ENCODE measurements at regions not wholly inside any gene's neighbourhood (a gene's known extent, or its start where the extent isn't known, plus 50 kb on each side); places are given as distances from the start of the nearest gene placed in this dataset.

GRCh38 chr1:218904416-218904815 lies 269.3 kb upstream of the LYPLAL1 start (continued):
- TF ChIP-seq, protein P1, sequence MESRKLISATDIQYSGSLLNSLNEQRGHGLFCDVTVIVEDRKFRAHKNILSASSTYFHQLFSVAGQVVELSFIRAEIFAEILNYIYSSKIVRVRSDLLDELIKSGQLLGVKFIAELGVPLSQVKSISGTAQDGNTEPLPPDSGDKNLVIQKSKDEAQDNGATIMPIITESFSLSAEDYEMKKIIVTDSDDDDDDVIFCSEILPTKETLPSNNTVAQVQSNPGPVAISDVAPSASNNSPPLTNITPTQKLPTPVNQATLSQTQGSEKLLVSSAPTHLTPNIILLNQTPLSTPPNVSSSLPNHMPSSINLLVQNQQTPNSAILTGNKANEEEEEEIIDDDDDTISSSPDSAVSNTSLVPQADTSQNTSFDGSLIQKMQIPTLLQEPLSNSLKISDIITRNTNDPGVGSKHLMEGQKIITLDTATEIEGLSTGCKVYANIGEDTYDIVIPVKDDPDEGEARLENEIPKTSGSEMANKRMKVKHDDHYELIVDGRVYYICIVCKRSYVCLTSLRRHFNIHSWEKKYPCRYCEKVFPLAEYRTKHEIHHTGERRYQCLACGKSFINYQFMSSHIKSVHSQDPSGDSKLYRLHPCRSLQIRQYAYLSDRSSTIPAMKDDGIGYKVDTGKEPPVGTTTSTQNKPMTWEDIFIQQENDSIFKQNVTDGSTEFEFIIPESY (IDR thresholded peaks at IDR 0.05), result no peak
- no peak for TF ChIP-seq LARP7 (IDR thresholded peaks at IDR 0.05)

GRCh38 chr1:218916720-218917119 lies 257.0 kb upstream of the LYPLAL1 start:
- no peak overlapping the region for H3K27ac ChIP-seq (ENCODE audit: control insufficient read depth, insufficient read depth)
- H3K9me3 ChIP-seq (replicated peaks; ENCODE audit: control insufficient read depth, insufficient read depth, low read length), result no peaks in the 10 kb centered on the region
- no peak overlapping the region for H2AFZ ChIP-seq (ENCODE audit: control insufficient read depth, low read depth, low read length)
- H3K4me2 ChIP-seq (ENCODE audit: control insufficient read depth, insufficient read depth), result no peak overlapping the region
- no peak overlapping the region for H3K9ac ChIP-seq (ENCODE audit: control insufficient read depth, insufficient read depth, low read length)
- H3K27me3 ChIP-seq (replicated peaks in 1 of 2; ENCODE audit: control insufficient read depth in 2 of 2, insufficient read depth in 2 of 2, low read length in 1 of 2), result no peaks in the 10 kb centered on the region; a peak in 1 of 4 replicates
- H3K4me3 ChIP-seq, result no peak overlapping the region
- H3K79me2 ChIP-seq (ENCODE audit: control insufficient read depth, insufficient read depth, low read length), result no peaks in the 10 kb centered on the region
- RAD21 ChIA-PET (ENCODE audit: unreplicated experiment), result no interaction called here
- POLR2A ChIA-PET, result no interaction called here
- no peaks in the 10 kb centered on the region for H3K4me1 ChIP-seq (ENCODE audit: control insufficient read depth, insufficient read depth, low read length)
- no peaks in the 10 kb centered on the region for H3K36me3 ChIP-seq (ENCODE audit: control insufficient read depth in 2 of 2, insufficient read depth in 2 of 2, low read length in 1 of 2)
- no peak for DNase-seq (ENCODE audit: low read depth, low spot score)
- in situ Hi-C loops (cut with MboI), result no loop called here
- BruUV-seq (replicated peaks), result no TSS peak
- no peak for ATAC-seq
- CTCF ChIA-PET, result interaction anchor here (1.5 kb wide), 1 partner anchor 11 kb away, joined by 3 read pairs; no protein-coding TSS in a partner anchor
- 21% methylated on average over 2 of the region's 2 CpGs for WGBS (ENCODE audit: insufficient coverage, insufficient replicate concordance, low lambda C conversion rate, missing lambda C conversion rate)
- intact Hi-C loops (cut with micrococcal nuclease; ENCODE audit: unreplicated experiment), result no loop called here
- SMC1A ChIA-PET (ENCODE audit: uncharacterized antibody, unreplicated experiment), result interaction anchor here (0.6 to 1.4 kb wide), 3 partner anchors 10 to 1059 kb away, joined by 3 to 4 read pairs (median 3); no protein-coding TSS in a partner anchor
- FAIRE-seq, result no peak
- no peaks in the 10 kb centered on the region for H4K20me1 ChIP-seq (ENCODE audit: control insufficient read depth, insufficient read depth)
- TF ChIP-seq IKZF2 (IDR thresholded peaks at IDR 0.05) (no peak), TAF1 (IDR thresholded peaks at IDR 0.05; ENCODE audit: borderline replicate concordance, low read depth, low read length) (no peak), BCLAF1 (IDR thresholded peaks at IDR 0.05) (no peak), BCL3 (IDR thresholded peaks at IDR 0.05; ENCODE audit: borderline replicate concordance, insufficient read depth, low read depth, low read length, poor library complexity, severe bottlenecking) (no peak), CEBPZ (IDR thresholded peaks at IDR 0.05; ENCODE audit: low read depth, low read length) (no peak), KAT2A (conservative IDR thresholded peaks at IDR 0.05; ENCODE audit: control insufficient read depth, low read depth, low read length) (no peak), GATAD2B (conservative IDR thresholded peaks at IDR 0.05; ENCODE audit: low read depth) (no peak), POLR2A (IDR thresholded peaks at IDR 0.05; ENCODE audit: low read depth, low read length) (no peak), SUPT20H (IDR thresholded peaks at IDR 0.05; ENCODE audit: borderline replicate concordance, control insufficient read depth, low read depth, low read length) (no peak), NR2C1 (IDR thresholded peaks at IDR 0.05) (no peak)
- TF ChIP-seq, protein P2, sequence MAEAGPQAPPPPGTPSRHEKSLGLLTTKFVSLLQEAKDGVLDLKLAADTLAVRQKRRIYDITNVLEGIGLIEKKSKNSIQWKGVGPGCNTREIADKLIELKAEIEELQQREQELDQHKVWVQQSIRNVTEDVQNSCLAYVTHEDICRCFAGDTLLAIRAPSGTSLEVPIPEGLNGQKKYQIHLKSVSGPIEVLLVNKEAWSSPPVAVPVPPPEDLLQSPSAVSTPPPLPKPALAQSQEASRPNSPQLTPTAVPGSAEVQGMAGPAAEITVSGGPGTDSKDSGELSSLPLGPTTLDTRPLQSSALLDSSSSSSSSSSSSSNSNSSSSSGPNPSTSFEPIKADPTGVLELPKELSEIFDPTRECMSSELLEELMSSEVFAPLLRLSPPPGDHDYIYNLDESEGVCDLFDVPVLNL (IDR thresholded peaks at IDR 0.05; ENCODE audit: low read depth, low read length), result no peak

Data from GM12878 (cell line).